ENCODE measurements at regions not wholly inside any gene's neighbourhood (a gene's known extent, or its start where the extent isn't known, plus 50 kb on each side); places are given as distances from the start of the nearest gene placed in this dataset.

DNA sequence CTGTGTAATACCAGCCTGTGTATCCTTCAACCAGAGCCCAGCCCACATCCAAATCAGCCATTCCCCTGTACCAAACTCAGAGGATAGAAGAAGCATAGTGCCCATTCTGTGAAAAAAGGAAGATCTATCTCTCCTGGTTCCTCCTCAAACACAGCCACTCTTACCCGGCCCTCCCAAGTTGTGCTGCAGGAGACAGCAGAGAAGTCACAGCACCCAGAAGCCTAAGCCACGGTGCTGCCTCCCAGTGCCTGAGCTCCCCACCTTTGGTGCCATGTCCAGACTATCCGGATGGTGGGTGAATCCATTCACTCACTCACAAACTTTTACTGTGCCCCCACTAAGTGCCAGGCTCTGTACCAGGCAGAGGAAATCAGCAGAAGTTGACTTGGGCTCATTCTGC, 166.0 kb upstream of the ZMIZ1 start:
- no peak for DNase-seq (ENCODE audit: low read depth, low spot score)
- in situ Hi-C loops (cut with HindIII; ENCODE audit: low pct_unique_long_range_greater_than_20kb, low sequenced_read_pairs) = no loop called here

GRCh38 chr10:78903341-78903940, 165.3 kb upstream of the ZMIZ1 start:
- DNase-seq (ENCODE audit: low read depth, low spot score) = no peak
- in situ Hi-C loops (cut with HindIII; ENCODE audit: low pct_unique_long_range_greater_than_20kb, low sequenced_read_pairs) = no loop called here

GRCh38 chr10:78904196-78904595, 164.6 kb upstream of the ZMIZ1 start:
- in situ Hi-C loops (cut with HindIII; ENCODE audit: low pct_unique_long_range_greater_than_20kb, low sequenced_read_pairs) = no loop called here
- DNase-seq (ENCODE audit: low read depth, low spot score) = no peak

DNA sequence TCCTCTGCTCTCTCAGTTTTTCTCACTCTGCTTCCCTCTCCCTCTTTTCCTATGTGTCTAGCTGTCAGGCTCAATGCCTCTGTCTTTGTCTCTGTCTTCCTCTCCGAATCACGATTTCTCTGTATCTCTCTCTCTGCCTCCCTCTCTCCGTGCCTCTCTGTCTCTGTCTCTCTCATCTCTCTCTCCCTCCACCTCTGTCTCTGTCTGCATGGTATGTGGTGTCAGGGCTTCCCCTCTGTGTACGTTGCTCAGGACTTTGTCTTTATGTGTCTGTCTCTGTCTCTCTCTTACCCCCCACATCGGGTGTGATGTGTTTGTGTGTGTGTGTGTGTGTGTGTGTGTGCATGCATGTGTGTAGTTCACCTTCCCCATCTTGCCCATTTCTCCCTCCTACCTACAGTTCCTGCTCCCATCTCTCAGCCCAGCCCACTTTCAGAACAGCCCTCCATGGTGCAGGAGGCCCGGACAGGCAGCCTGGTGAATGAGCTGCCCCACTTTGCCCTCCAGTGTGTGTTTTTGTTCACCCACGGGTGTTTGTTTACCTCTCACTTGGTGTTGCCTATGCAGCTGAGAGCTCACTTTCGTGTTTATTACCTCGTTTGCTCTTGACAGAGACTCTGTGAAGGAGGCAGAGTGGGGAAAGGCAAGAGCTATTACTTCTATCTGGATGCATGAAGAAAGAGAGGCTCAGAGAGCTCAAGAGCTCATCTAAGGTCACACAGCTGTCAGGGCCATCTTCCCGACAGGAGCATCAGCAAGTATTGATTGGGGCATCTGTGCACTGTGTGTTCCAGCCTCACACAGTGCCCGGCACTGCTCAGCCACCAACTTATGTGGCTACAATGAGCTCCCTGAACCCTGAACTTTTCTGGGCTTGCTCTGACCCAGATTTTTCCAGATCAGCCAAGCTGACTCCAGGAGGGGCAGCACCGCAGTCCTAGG, 163.5 kb upstream of the ZMIZ1 start:
- no peak for DNase-seq (ENCODE audit: low read depth, low spot score)
- in situ Hi-C loops (cut with HindIII; ENCODE audit: low pct_unique_long_range_greater_than_20kb, low sequenced_read_pairs) = no loop called here

DNA sequence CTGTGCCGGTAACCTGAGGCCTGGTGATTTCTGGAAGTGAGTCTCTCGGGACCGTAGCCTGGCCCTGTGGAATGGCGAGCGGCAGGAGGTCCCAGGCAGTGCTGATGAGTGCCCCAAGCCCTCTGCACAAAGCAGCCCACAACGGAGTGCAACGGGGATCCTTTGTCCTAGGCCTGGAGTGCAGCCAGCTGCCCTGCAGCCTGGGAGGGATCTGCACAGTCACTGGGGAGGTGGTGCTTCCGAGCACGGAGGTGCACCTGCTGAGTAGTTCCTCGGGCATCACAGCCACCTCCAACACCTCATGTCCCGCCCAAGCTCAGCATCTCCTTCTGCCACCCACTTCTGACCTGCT, 162.8 kb upstream of the ZMIZ1 start:
- in situ Hi-C loops (cut with HindIII; ENCODE audit: low pct_unique_long_range_greater_than_20kb, low sequenced_read_pairs) = no loop called here
- no peak for DNase-seq (ENCODE audit: low read depth, low spot score)

GRCh38 chr10:78906734-78907390, 161.9 kb upstream of the ZMIZ1 start:
- DNase-seq (ENCODE audit: low read depth, low spot score) = no peak
- in situ Hi-C loops (cut with HindIII; ENCODE audit: low pct_unique_long_range_greater_than_20kb, low sequenced_read_pairs) = no loop called here

GRCh38 chr10:78907551-78908211, 161.1 kb upstream of the ZMIZ1 start:
- in situ Hi-C loops (cut with HindIII; ENCODE audit: low pct_unique_long_range_greater_than_20kb, low sequenced_read_pairs) = no loop called here
- no peak for DNase-seq (ENCODE audit: low read depth, low spot score)

DNA sequence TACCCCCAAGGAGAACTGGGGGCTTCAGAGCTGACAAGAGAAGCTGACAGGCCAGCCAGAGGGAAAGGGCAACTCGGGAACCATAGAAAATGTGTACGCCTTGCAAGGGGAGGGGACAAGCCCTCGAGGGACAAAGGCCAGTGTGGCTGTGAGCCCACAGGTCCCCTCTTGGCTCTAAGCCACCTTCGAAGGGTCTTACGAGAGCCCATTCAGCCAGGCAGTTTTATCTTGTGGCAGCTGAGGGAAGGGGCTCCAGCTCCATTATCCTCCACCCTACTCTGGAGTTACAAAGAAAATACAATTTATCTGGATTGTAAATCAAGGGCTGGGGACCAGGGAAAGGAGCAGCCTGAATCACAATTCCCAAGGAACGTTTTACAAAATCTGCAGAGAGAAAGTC, 159.5 kb upstream of the ZMIZ1 start:
- no peak for DNase-seq (ENCODE audit: low read depth, low spot score)
- in situ Hi-C loops (cut with HindIII; ENCODE audit: low pct_unique_long_range_greater_than_20kb, low sequenced_read_pairs) = no loop called here

DNA sequence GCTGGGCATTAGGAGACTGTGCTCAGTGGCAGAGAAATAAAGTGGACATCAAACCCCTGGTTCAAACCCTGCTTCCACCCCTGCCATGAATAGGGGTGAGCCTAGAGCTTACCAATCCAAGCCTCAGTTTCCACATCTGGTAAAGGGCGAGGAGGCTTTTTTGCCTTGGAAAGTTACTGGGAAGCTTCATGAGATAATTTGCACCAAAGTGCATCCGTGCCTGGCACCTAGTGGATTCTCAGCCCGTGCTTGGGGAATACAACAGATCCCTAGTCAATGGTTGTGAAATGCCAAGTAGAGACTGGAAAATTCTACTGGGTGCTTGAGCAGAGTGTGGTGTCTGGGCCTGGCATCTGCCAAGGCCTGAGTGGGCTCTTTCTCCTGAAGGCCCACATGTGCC, 158.7 kb upstream of the ZMIZ1 start:
- DNase-seq (ENCODE audit: low read depth, low spot score) = no peak
- in situ Hi-C loops (cut with HindIII; ENCODE audit: low pct_unique_long_range_greater_than_20kb, low sequenced_read_pairs) = no loop called here

DNA sequence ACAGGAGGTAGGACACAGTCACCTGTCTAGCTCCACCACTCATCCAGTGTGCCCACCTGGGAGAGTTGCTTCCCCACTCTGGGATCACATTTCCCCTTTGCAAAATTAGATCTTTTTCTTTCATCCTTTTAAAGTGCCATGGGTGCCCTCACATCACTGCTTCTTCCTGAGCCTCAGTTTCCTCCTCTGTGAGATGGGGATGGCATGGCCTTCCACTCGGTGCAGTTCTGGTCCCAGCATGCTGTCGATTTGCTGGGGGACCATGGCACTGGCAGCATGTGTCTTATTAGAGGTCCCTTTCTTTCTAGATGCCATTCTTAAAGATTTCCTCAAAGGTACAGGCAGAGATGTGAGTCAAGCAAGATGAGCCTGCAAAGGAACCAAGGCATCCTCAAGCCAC, 158.3 kb upstream of the ZMIZ1 start:
- DNase-seq (ENCODE audit: low read depth, low spot score) = no peak
- in situ Hi-C loops (cut with HindIII; ENCODE audit: low pct_unique_long_range_greater_than_20kb, low sequenced_read_pairs) = no loop called here

DNA sequence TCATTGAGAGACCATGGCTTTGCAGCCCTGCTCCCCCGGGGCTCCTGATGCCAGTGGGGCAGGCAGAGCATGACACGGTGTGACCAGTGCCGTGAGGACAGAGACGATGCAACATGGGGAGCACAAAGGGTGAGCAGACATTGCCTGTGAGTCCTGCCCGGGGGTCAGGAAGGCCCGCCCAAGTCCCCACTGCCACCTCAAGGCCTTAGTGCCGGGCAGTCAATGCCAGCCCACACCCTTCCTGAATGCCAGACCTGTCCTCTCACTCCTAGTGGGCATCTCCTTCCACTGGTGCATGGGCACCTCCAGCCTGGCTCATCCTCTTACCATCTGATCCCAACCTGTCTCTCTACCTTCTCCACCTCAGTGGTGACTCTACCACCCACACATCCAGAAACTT, 157.9 kb upstream of the ZMIZ1 start:
- in situ Hi-C loops (cut with HindIII; ENCODE audit: low pct_unique_long_range_greater_than_20kb, low sequenced_read_pairs) = no loop called here
- no peak for DNase-seq (ENCODE audit: low read depth, low spot score)

DNA sequence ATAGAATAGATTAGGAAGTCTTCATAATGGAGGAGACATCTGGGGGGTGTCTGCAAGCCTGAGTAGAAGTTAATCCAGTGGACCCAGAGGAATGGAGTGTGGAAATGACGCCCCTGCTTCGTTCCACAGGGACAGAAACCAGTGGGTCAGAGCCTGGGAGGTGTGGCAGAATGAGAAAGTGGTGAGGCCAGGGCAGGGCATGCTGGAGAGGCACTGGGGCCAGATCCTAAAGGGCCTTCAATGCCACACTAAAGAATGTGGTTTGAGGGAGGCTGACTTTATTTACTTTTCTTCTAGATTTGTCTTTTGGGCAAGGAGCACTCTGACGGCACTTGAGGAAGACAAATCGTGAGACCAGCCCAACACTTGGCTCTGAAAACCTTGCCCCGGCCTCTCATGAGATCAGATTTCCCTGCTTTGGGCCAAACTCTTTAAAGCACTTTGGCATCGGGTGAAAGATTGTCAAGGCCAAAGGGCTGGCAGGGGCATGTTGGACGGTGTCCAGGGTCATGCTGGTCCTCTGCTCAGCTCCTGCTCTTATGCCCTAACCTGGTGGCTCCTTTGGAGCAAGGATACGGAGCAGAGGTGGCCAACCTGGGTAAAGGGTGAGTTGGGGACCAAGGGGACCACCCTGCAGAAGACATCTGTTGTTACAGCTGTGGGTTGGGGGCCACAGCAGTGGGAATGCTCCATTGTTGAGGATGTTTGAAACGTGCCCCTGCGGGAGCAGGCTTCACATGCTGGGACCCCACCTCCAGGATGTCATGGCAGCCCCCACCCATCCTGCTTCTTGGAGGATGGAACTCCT, 157.0 kb upstream of the ZMIZ1 start:
- in situ Hi-C loops (cut with HindIII; ENCODE audit: low pct_unique_long_range_greater_than_20kb, low sequenced_read_pairs) = no loop called here
- no peak for DNase-seq (ENCODE audit: low read depth, low spot score)

- in situ Hi-C loops (cut with HindIII; ENCODE audit: low pct_unique_long_range_greater_than_20kb, low sequenced_read_pairs) = no loop called here
- no peak for DNase-seq (ENCODE audit: low read depth, low spot score)
Observed at GRCh38 chr10:78912361-78913218, 156.2 kb upstream of the ZMIZ1 start.

DNA sequence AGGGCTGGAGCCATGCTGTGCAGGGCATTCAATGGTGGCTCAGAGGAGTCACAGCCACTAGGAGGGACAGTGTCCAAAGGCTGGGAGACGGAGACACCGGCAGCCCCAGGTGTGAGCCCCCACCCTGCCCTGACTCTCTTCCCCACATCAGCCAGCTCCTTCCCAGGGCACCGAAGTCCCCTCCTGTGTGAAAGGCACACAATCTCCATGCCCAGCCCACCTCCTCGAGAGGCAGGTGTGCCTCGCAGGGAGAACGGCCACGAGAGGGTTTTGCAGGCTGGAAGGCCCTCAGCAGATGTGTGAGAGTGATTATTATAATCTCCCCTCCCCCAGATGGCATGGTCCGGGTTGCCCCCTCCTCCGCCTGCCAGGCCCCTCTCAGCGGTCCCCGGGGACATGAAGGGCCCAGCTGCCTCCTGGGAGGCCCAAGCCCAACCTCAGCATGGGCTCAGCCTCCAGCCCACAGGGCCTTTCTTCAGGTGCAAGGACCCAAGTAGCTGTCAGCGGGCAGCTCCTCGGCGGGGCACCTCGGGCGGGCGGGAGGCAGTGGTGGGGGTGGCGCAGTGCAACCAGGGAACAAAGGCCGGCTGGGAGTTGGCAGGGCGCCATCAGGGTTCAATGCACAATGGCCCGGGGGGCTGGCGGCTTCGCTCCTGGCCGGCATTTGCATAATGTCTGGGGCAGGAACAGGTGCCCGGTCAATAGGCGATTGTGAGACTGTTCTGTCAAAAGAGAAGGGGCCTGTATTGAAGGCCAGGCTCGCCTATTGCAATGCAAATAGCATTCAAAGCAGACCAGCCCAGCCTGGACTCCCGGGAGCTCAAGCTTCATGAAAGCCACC, 155.3 kb upstream of the ZMIZ1 start:
- in situ Hi-C loops (cut with HindIII; ENCODE audit: low pct_unique_long_range_greater_than_20kb, low sequenced_read_pairs) = no loop called here
- no peak for DNase-seq (ENCODE audit: low read depth, low spot score)

DNA sequence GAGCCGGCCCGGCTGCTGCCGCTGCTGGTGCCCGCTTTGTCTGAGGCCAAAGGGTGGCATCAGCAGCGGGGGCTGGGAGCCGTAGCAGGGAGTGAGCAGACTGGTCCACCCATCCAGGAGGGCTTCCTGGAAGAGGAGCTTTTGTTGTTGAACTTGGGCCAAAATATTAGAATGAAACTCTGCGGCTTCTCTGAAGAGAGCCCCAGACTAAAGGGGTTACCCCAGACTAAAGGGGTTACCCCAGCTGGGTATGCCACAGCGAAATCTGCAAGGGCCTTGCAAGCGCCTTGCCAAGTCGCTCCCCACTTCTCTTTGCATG, 154.7 kb upstream of the ZMIZ1 start:
- DNase-seq (ENCODE audit: low read depth, low spot score) = no peak
- in situ Hi-C loops (cut with HindIII; ENCODE audit: low pct_unique_long_range_greater_than_20kb, low sequenced_read_pairs) = no loop called here

- in situ Hi-C loops (cut with HindIII; ENCODE audit: low pct_unique_long_range_greater_than_20kb, low sequenced_read_pairs) = no loop called here
- DNase-seq (ENCODE audit: low read depth, low spot score) = no peak
Observed at GRCh38 chr10:78914502-78915189, 154.1 kb upstream of the ZMIZ1 start.
